C4-2B (cell line): ENCODE measurements at regions not wholly inside any gene's neighbourhood (a gene's known extent, or its start where the extent isn't known, plus 50 kb on each side); places are given as distances from the start of the nearest gene placed in this dataset.

Experiments used
- CTCF ChIP-seq: fragments of 450-650 bp; conservative IDR thresholded peaks from 2 replicates; pipeline ENCODE4 v1.5.1; 2017; ENCODE audit warnings: mild to moderate bottlenecking
- ZFX ChIP-seq: fragments of 450-650 bp; IDR thresholded peaks from 2 replicates; pipeline ENCODE4 v1.6.1; 2017

- TF ChIP-seq CTCF: peak; percentile 27
- no peak for TF ChIP-seq ZFX
These were observed 989.7 kb upstream of the CRIM1 start for GRCh38 chr2:35365859-35366258.
